Keratinocyte (primary cell): ENCODE measurements at regions not wholly inside any gene's neighbourhood (a gene's known extent, or its start where the extent isn't known, plus 50 kb on each side); places are given as distances from the start of the nearest gene placed in this dataset.

Experiments
- CTCF ChIP-seq, 3 experiments: IDR thresholded peaks in 1 of 3; conservative IDR thresholded peaks in 1 of 3; optimal IDR thresholded peaks in 1 of 3; 2 replicates in 2 of 3; 3 replicates in 1 of 3; pipeline versions ENCODE3 to v1.5.1; 2011; ENCODE audit warnings: low read length in 3 of 3, mild to moderate bottlenecking in 3 of 3, moderate library complexity in 2 of 3, control low read depth in 1 of 3, inconsistent platforms in 1 of 3; ENCODE audit not compliant: insufficient read depth in 2 of 3; ENCODE audit errors: extremely low read depth in 1 of 3
- EZH2 ChIP-seq: IDR thresholded peaks from one replicate; pipeline ENCODE4 v1.6.1; 2012; ENCODE audit warnings: inconsistent platforms, mild to moderate bottlenecking, low read length, moderate library complexity

- no peak for TF ChIP-seq CTCF (optimal IDR thresholded peaks at IDR 0.05 in 1 of 3, IDR thresholded peaks at IDR 0.05 in 1 of 3, conservative IDR thresholded peaks at IDR 0.05 in 1 of 3; ENCODE audit: extremely low read depth in 1 of 3, insufficient read depth in 2 of 3, low read length in 3 of 3)
- no peak for TF ChIP-seq EZH2
These were observed 73.3 kb upstream of the DHX40 start for GRCh38 chr17:59492091-59492451.
